Superior temporal gyrus (tissue), 1 donor: ENCODE measurements at regions not wholly inside any gene's neighbourhood (a gene's known extent, or its start where the extent isn't known, plus 50 kb on each side); places are given as distances from the start of the nearest gene placed in this dataset.
"Not testable (repeated sequence)": the region's sequence is repeated elsewhere in the genome, so short reads cannot be mapped to it uniquely, and the experiment has no call there.

ENCODE experiments used
- DNase-seq: peaks from one replicate; pipeline ENCODE4 v3.0.0-alpha.2; 2016; ENCODE audit errors: extremely low spot score

- not testable (repeated sequence) for DNase-seq
Observed at GRCh38 chr16:76716251-76716650, 439.1 kb downstream of the CNTNAP4 start.

- DNase-seq = no peak
Observed at GRCh38 chr16:76724181-76724580, 447.0 kb downstream of the CNTNAP4 start.

- DNase-seq = no peak
Observed at GRCh38 chr16:76729525-76729924, 452.3 kb downstream of the CNTNAP4 start.

- DNase-seq = no peak
Observed at GRCh38 chr16:76732894-76733293, 455.7 kb downstream of the CNTNAP4 start.

- no peak for DNase-seq
Observed at GRCh38 chr16:76741623-76742022, 449.4 kb upstream of the MON1B start.

- DNase-seq = no peak
Observed at GRCh38 chr16:76748461-76749348, 442.3 kb upstream of the MON1B start.

GRCh38 chr16:76749780-76750375, 441.1 kb upstream of the MON1B start:
- no peak for DNase-seq

GRCh38 chr16:76755496-76755895, 435.5 kb upstream of the MON1B start:
- DNase-seq = no peak

GRCh38 chr16:76756423-76756822, 434.6 kb upstream of the MON1B start:
- no peak for DNase-seq

GRCh38 chr16:76756951-76757350, 434.0 kb upstream of the MON1B start:
- no peak for DNase-seq

GRCh38 chr16:76766538-76766937, 424.5 kb upstream of the MON1B start:
- DNase-seq = no peak

GRCh38 chr16:76768316-76768715, 422.7 kb upstream of the MON1B start:
- no peak for DNase-seq

- no peak for DNase-seq
Observed at GRCh38 chr16:76768948-76769347, 422.0 kb upstream of the MON1B start.

- peak; percentile 19 for DNase-seq
Observed at GRCh38 chr16:76771216-76771615, 419.8 kb upstream of the MON1B start.

- DNase-seq = no peak
Observed at GRCh38 chr16:76777721-76778465, 413.1 kb upstream of the MON1B start.

GRCh38 chr16:76780556-76780955, 410.4 kb upstream of the MON1B start:
- no peak for DNase-seq

GRCh38 chr16:76784530-76784929, 406.5 kb upstream of the MON1B start:
- DNase-seq = no peak

GRCh38 chr16:76787394-76787793, 403.6 kb upstream of the MON1B start:
- DNase-seq = no peak

GRCh38 chr16:76791151-76791550, 399.8 kb upstream of the MON1B start:
- no peak for DNase-seq

- DNase-seq = no peak
Observed at GRCh38 chr16:76796416-76796815, 394.6 kb upstream of the MON1B start.

- DNase-seq = no peak
Observed at GRCh38 chr16:76796978-76797377, 394.0 kb upstream of the MON1B start.

GRCh38 chr16:76797457-76797856, 393.5 kb upstream of the MON1B start:
- no peak for DNase-seq

GRCh38 chr16:76800196-76800595, 390.8 kb upstream of the MON1B start:
- no peak for DNase-seq
